H9 (cell line): ENCODE measurements at regions not wholly inside any gene's neighbourhood (a gene's known extent, or its start where the extent isn't known, plus 50 kb on each side); places are given as distances from the start of the nearest gene placed in this dataset.

Source experiments
- DNase-seq: peaks from one replicate; pipeline ENCODE4 v3.0.0-alpha.2; 2017
- H2AFZ ChIP-seq: one replicate; pipeline ENCODE4 v1.6.1; 2013; ENCODE audit warnings: mild to moderate bottlenecking, low read length, control low read depth, moderate library complexity
- H2AK5ac ChIP-seq: 2 replicates; pipeline ENCODE4 v1.6.1; 2013; ENCODE audit warnings: low read length, control low read depth, mixed read lengths; ENCODE audit not compliant: insufficient read length
- H2BK120ac ChIP-seq: one replicate; pipeline ENCODE4 v1.6.1; 2013; ENCODE audit warnings: low read depth, mild to moderate bottlenecking, low read length, control low read depth, inconsistent platforms; ENCODE audit not compliant: poor library complexity, severe bottlenecking
- H2BK12ac ChIP-seq: 2 replicates; pipeline ENCODE4 v1.6.1; 2013; ENCODE audit warnings: low read length, control low read depth, mixed read lengths, low read depth; ENCODE audit not compliant: insufficient read length
- H2BK15ac ChIP-seq: 2 replicates; pipeline ENCODE4 v1.6.1; 2013; ENCODE audit warnings: low read depth, low read length, control low read depth
- H2BK20ac ChIP-seq: one replicate; pipeline ENCODE4 v1.6.1; 2013; ENCODE audit warnings: low read depth, mild to moderate bottlenecking, low read length, control low read depth, inconsistent platforms; ENCODE audit not compliant: poor library complexity, severe bottlenecking
- H2BK5ac ChIP-seq: 2 replicates; pipeline ENCODE4 v1.6.1; 2013; ENCODE audit warnings: low read length, control low read depth, mixed read lengths; ENCODE audit not compliant: insufficient read length
- H3K14ac ChIP-seq: 2 replicates; pipeline ENCODE4 v1.6.1; 2013; ENCODE audit warnings: low read length, control low read depth; ENCODE audit not compliant: insufficient read depth
- H3K18ac ChIP-seq: 2 replicates; pipeline ENCODE4 v1.6.1; 2013; ENCODE audit warnings: low read depth, mild to moderate bottlenecking, mixed read lengths, low read length, control low read depth; ENCODE audit not compliant: insufficient read length
- H3K23ac ChIP-seq: 2 replicates; pipeline ENCODE4 v1.6.1; 2013; ENCODE audit warnings: low read length, control low read depth, mixed read lengths, low read depth; ENCODE audit not compliant: insufficient read length
- H3K23me2 ChIP-seq: 2 replicates; pipeline ENCODE4 v1.6.1; 2013; ENCODE audit warnings: low read depth, mild to moderate bottlenecking, mixed read lengths, low read length, control low read depth; ENCODE audit not compliant: insufficient read length, poor library complexity, severe bottlenecking
- H3K27ac ChIP-seq: 2 replicates; pipeline ENCODE4 v1.5.1; 2013; ENCODE audit warnings: low read length, control low read depth, mixed read lengths, low read depth; ENCODE audit not compliant: insufficient read length
- H3K27me3 ChIP-seq: 2 replicates; pipeline ENCODE4 v1.6.1; 2013; ENCODE audit warnings: low read length, control low read depth, inconsistent platforms; ENCODE audit not compliant: insufficient read depth
- H3K4ac ChIP-seq: 2 replicates; pipeline ENCODE4 v1.6.1; 2013; ENCODE audit warnings: low read depth, mild to moderate bottlenecking, control low read depth, inconsistent platforms, low read length, moderate library complexity
- H3K4me1 ChIP-seq: 2 replicates; pipeline ENCODE4 v1.6.1; 2013; ENCODE audit warnings: low read length, control low read depth, inconsistent platforms; ENCODE audit not compliant: insufficient read depth
- H3K4me2 ChIP-seq: 2 replicates; pipeline ENCODE4 v1.6.1; 2013; ENCODE audit warnings: low read length, control low read depth, mixed read lengths; ENCODE audit not compliant: insufficient read length, insufficient read depth
- H3K56ac ChIP-seq: 2 replicates; pipeline ENCODE4 v1.6.1; 2013; ENCODE audit warnings: low read depth, mild to moderate bottlenecking, mixed read lengths, low read length, control low read depth; ENCODE audit not compliant: insufficient read length
- H3K79me1 ChIP-seq: 2 replicates; pipeline ENCODE4 v1.6.1; 2013; ENCODE audit warnings: low read depth, mild to moderate bottlenecking, moderate library complexity, low read length, control low read depth, inconsistent platforms; ENCODE audit not compliant: insufficient read depth, poor library complexity, severe bottlenecking
- H3K79me2 ChIP-seq: 2 replicates; pipeline ENCODE4 v1.6.1; 2013; ENCODE audit warnings: low read length, control low read depth, inconsistent platforms; ENCODE audit not compliant: insufficient read depth
- H3K9ac ChIP-seq: 2 replicates; pipeline ENCODE4 v1.6.1; 2013; ENCODE audit warnings: low read length, control low read depth, mixed read lengths; ENCODE audit not compliant: insufficient read length; ENCODE audit errors: extremely low read depth
- H3K9me3 ChIP-seq: one replicate; pipeline ENCODE4 v1.6.1; 2013; ENCODE audit warnings: low read depth, low read length, inconsistent platforms; ENCODE audit not compliant: control insufficient read depth
- H3T11ph ChIP-seq: one replicate; pipeline ENCODE4 v1.6.1; 2013; ENCODE audit warnings: mild to moderate bottlenecking, low read length, control low read depth, inconsistent platforms
- H4K20me1 ChIP-seq: one replicate; pipeline ENCODE4 v1.6.1; 2013; ENCODE audit not compliant: control insufficient read depth, insufficient read length, insufficient read depth
- H4K5ac ChIP-seq: 2 replicates; pipeline ENCODE4 v1.6.1; 2013; ENCODE audit warnings: low read depth, mild to moderate bottlenecking, mixed read lengths, low read length, control low read depth; ENCODE audit not compliant: insufficient read length
- H4K8ac ChIP-seq: replicated peaks from 2 replicates; pipeline ENCODE4 v1.6.1; 2013; ENCODE audit warnings: low read length, control low read depth, mixed read lengths, low read depth; ENCODE audit not compliant: insufficient read length
- H4K91ac ChIP-seq: 2 replicates; pipeline ENCODE4 v1.6.1; 2013; ENCODE audit warnings: low read depth, mild to moderate bottlenecking, moderate library complexity, mixed read lengths, low read length, control low read depth; ENCODE audit not compliant: insufficient read length
- H3K27ac Mint-ChIP-seq, 3 experiments: 2 replicates in 2 of 3; 3 replicates in 1 of 3; pipeline ENCODE4 v1.8.0; 2020 to 2021; ENCODE audit warnings: mixed read lengths in 3 of 3, mild to moderate bottlenecking in 1 of 3, moderate library complexity in 1 of 3
- H3K27me3 Mint-ChIP-seq: 2 replicates; pipeline ENCODE4 v1.8.0; 2021; ENCODE audit warnings: low read depth, mild to moderate bottlenecking, moderate library complexity, mixed read lengths
- H3K36me3 Mint-ChIP-seq, 3 experiments: 2 replicates in 2 of 3; 3 replicates in 1 of 3; pipeline ENCODE4 v1.8.0; 2020 to 2021; ENCODE audit warnings: low read depth in 3 of 3, mixed read lengths in 3 of 3; ENCODE audit not compliant: insufficient read depth in 1 of 3
- H3K4me1 Mint-ChIP-seq, 2 experiments: 2 replicates each; pipeline ENCODE4 v1.8.0; 2020; ENCODE audit warnings: mixed read lengths in 2 of 2
- H3K4me3 Mint-ChIP-seq, 2 experiments: 2 replicates in 1 of 2; 3 replicates in 1 of 2; pipeline ENCODE4 v1.8.0; 2020 to 2021; ENCODE audit warnings: mild to moderate bottlenecking in 2 of 2, mixed read lengths in 2 of 2, moderate library complexity in 1 of 2
- H3K9me3 Mint-ChIP-seq, 2 experiments: 2 replicates in 1 of 2; 3 replicates in 1 of 2; pipeline ENCODE4 v1.8.0; 2020; ENCODE audit warnings: mild to moderate bottlenecking in 2 of 2, mixed read lengths in 2 of 2, moderate library complexity in 1 of 2
- WGBS: extraction: QIAGEN DNeasy Blood & Tissue Kit; methylation state at CpG from one replicate; pipeline ENCODE4 v1.1.7; 2013; ENCODE audit warnings: missing lambda C conversion rate, low lambda C conversion rate, mixed read lengths; ENCODE audit not compliant: insufficient read length; ENCODE audit errors: extremely low coverage; 5-methylcytosine and 5-hydroxymethylcytosine counted together
- TF ChIP-seq, protein P1 (sequence below): fragments of 200-600 bp; sonication (generic); conservative IDR thresholded peaks from 3 replicates; pipeline ENCODE4 v1.8.0; 2021; ENCODE audit warnings: antibody characterized with exemption, mild to moderate bottlenecking

DNA sequence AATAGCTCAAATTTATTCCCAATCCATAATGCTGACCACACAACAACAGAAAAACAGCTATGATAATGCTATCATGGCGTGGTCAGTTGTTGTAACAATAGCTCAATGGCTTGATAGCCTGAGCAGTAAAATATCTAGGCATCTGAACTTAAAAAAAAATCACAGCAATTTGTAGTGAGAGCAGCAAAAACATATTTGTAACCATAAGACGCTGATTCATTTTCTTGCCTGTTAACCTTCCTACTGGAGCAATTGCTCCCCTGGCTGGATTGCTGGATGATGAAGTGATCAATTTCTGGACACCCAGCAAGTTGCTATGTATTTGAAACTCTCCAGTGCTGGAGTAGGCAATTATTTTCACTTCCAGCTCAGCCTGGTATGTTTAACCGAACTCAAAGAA, 115.1 kb downstream of the PCSK1 start:
- Histone ChIP-seq H4K20me1 (no peaks in the 10 kb centered on the region), H3K23me2 (no peaks in the 10 kb centered on the region)

More for the DNA sequence above, 115.1 kb downstream of the PCSK1 start:
- H3K27ac Mint-ChIP-seq, result no peak overlapping the region
- no peak overlapping the region for H4K8ac ChIP-seq
- H2BK15ac ChIP-seq, result no peak overlapping the region
- H3K4ac ChIP-seq, result no peak overlapping the region
- no peaks in the 10 kb centered on the region for H3K4me1 ChIP-seq
- H2BK120ac ChIP-seq, result no peak overlapping the region
- H2BK5ac ChIP-seq, result no peak overlapping the region
- no peak for DNase-seq
- H3K9ac ChIP-seq, result no peak overlapping the region
- H3K27ac ChIP-seq, result no peak overlapping the region
- H3K9me3 Mint-ChIP-seq, result no peaks in the 10 kb centered on the region
- no peak overlapping the region for H3K14ac ChIP-seq
- no peaks in the 10 kb centered on the region; the same call in 1 of the 2 replicates for H3K27me3 Mint-ChIP-seq
- TF ChIP-seq, protein P1, sequence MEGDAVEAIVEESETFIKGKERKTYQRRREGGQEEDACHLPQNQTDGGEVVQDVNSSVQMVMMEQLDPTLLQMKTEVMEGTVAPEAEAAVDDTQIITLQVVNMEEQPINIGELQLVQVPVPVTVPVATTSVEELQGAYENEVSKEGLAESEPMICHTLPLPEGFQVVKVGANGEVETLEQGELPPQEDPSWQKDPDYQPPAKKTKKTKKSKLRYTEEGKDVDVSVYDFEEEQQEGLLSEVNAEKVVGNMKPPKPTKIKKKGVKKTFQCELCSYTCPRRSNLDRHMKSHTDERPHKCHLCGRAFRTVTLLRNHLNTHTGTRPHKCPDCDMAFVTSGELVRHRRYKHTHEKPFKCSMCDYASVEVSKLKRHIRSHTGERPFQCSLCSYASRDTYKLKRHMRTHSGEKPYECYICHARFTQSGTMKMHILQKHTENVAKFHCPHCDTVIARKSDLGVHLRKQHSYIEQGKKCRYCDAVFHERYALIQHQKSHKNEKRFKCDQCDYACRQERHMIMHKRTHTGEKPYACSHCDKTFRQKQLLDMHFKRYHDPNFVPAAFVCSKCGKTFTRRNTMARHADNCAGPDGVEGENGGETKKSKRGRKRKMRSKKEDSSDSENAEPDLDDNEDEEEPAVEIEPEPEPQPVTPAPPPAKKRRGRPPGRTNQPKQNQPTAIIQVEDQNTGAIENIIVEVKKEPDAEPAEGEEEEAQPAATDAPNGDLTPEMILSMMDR, result no peak
- no peaks in the 10 kb centered on the region for H3K79me2 ChIP-seq
- no peaks in the 10 kb centered on the region for H3K9me3 ChIP-seq
- H3K18ac ChIP-seq, result no peak overlapping the region
- no peak overlapping the region for H3T11ph ChIP-seq
- H3K4me1 Mint-ChIP-seq, result peaks cover 11 to 14% of the 10 kb centered on the region in 2 experiments
- no peak overlapping the region for H2AFZ ChIP-seq
- H3K4me3 Mint-ChIP-seq, result no peak overlapping the region
- H3K27me3 ChIP-seq, result no peaks in the 10 kb centered on the region
- no peak overlapping the region for H3K56ac ChIP-seq
- H2AK5ac ChIP-seq, result no peak overlapping the region
- no peak overlapping the region for H2BK20ac ChIP-seq
- H2BK12ac ChIP-seq, result no peak overlapping the region
- H3K4me2 ChIP-seq, result no peak overlapping the region
- WGBS, result no CpG with 5 or more reads among the region's 3 CpGs
- no peaks in the 10 kb centered on the region for H3K79me1 ChIP-seq
- H3K36me3 Mint-ChIP-seq, result no peaks in the 10 kb centered on the region
- no peak overlapping the region for H3K23ac ChIP-seq
- H4K91ac ChIP-seq, result no peak overlapping the region
- no peak overlapping the region for H4K5ac ChIP-seq
